Thyroid gland (tissue), 4 donors: ENCODE measurements at regions not wholly inside any gene's neighbourhood (a gene's known extent, or its start where the extent isn't known, plus 50 kb on each side); places are given as distances from the start of the nearest gene placed in this dataset.

ENCODE experiments used
- POLR2A ChIP-seq, 2 donors: fragments of 450-650 bp; IDR thresholded peaks; one replicate each; pipeline ENCODE4 v1.6.1; 2017; ENCODE audit warnings: antibody characterized with exemption in 2 of 2, mild to moderate bottlenecking in 2 of 2, moderate library complexity in 1 of 2
- TF ChIP-seq, protein P1 (sequence below), 6 experiments: fragments of 200-600 bp in 3 of 6; fragments of 450-650 bp in 3 of 6; sonication (generic) in 3 of 6; IDR thresholded peaks; one replicate each; pipeline ENCODE4 v1.5.1; 2016 to 2019; ENCODE audit warnings: antibody characterized with exemption in 6 of 6, mild to moderate bottlenecking in 2 of 6, inconsistent platforms in 1 of 6, moderate library complexity in 1 of 6

DNA sequence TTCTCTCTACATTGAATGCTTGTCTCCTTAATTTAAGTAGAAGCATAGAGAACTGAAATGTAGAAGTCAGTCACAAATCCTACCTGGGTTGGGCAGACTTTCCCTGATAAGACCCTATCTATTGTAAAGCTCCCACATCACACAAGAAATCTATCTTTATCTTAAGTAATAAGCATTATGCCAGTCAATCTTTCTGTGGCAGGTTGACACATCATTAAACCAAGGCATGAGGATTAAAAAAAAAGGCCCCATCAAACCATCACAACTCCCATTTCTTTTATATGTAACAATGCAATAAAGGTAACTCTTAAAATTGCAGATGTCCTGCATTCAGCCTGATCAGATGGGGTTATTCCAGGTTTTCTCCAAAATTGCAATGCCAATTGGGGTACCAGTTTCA is 311.8 kb downstream of the TOX3 start:
- TF ChIP-seq, protein P1, sequence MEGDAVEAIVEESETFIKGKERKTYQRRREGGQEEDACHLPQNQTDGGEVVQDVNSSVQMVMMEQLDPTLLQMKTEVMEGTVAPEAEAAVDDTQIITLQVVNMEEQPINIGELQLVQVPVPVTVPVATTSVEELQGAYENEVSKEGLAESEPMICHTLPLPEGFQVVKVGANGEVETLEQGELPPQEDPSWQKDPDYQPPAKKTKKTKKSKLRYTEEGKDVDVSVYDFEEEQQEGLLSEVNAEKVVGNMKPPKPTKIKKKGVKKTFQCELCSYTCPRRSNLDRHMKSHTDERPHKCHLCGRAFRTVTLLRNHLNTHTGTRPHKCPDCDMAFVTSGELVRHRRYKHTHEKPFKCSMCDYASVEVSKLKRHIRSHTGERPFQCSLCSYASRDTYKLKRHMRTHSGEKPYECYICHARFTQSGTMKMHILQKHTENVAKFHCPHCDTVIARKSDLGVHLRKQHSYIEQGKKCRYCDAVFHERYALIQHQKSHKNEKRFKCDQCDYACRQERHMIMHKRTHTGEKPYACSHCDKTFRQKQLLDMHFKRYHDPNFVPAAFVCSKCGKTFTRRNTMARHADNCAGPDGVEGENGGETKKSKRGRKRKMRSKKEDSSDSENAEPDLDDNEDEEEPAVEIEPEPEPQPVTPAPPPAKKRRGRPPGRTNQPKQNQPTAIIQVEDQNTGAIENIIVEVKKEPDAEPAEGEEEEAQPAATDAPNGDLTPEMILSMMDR (IDR thresholded peaks at IDR 0.05): no peak
- no peak for TF ChIP-seq POLR2A (IDR thresholded peaks at IDR 0.05)
